A673 (cell line): ENCODE measurements at regions not wholly inside any gene's neighbourhood (a gene's known extent, or its start where the extent isn't known, plus 50 kb on each side); places are given as distances from the start of the nearest gene placed in this dataset.

Source experiments
- EZH2 ChIP-seq: fragments of 200-600 bp; sonication (generic); IDR thresholded peaks from 2 replicates; pipeline ENCODE4 v1.6.1; 2017; ENCODE audit warnings: borderline replicate concordance, low read depth, mild to moderate bottlenecking, mixed read lengths, antibody characterized with exemption, low read length; ENCODE audit not compliant: poor library complexity, severe bottlenecking
- TF ChIP-seq, protein P1 (sequence below): fragments of 300-800, 200-600 bp; sonication (generic); conservative IDR thresholded peaks from 2 replicates; pipeline ENCODE4 v1.5.1; 2017; ENCODE audit warnings: low read depth, mild to moderate bottlenecking, antibody characterized with exemption, low read length, moderate library complexity, mixed read lengths

DNA sequence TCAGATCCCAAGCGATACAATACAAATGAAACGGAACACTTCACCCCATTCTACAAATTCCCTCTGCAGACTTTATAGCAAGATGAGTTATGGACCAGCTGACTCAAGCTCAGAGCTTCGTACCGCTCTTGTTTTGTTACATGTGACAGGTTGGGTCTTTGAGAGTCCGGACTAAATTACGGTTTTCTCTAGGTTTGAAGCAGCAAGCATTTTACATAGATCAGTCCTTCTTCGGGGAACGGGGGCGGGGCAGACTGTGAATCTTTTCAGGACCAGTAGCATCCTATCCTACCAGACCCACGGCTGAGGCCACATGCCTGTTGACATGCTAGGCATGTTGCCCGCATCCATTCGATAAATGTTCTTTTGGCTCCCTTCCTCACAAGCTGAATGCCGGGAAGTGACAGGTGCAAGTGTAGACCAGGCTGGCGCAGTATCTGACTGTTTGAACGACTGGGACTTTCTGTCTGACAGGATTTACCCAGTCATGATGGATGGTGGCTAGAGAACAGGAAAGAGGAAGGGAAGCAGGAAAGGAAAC is 811.0 kb upstream of the GRAMD2B start:
- TF ChIP-seq, protein P1, sequence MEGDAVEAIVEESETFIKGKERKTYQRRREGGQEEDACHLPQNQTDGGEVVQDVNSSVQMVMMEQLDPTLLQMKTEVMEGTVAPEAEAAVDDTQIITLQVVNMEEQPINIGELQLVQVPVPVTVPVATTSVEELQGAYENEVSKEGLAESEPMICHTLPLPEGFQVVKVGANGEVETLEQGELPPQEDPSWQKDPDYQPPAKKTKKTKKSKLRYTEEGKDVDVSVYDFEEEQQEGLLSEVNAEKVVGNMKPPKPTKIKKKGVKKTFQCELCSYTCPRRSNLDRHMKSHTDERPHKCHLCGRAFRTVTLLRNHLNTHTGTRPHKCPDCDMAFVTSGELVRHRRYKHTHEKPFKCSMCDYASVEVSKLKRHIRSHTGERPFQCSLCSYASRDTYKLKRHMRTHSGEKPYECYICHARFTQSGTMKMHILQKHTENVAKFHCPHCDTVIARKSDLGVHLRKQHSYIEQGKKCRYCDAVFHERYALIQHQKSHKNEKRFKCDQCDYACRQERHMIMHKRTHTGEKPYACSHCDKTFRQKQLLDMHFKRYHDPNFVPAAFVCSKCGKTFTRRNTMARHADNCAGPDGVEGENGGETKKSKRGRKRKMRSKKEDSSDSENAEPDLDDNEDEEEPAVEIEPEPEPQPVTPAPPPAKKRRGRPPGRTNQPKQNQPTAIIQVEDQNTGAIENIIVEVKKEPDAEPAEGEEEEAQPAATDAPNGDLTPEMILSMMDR, result no peak
- no peak for TF ChIP-seq EZH2
